Panc1 (cell line): ENCODE measurements at regions not wholly inside any gene's neighbourhood (a gene's known extent, or its start where the extent isn't known, plus 50 kb on each side); places are given as distances from the start of the nearest gene placed in this dataset.

Experiments
- ATAC-seq: fragments of 200-7000 bp; cut with Tn5 transposase; 2 replicates; pipeline ENCODE4 v1.9.1; 2020; ENCODE audit warnings: mild to moderate bottlenecking, moderate library complexity
- BruUV-seq: library from RNA; stranded (reverse); fragments of 400-500 nt; replicated peaks from 2 replicates; lab custom pipeline; 2021; lab: Mats Ljungman, UMichigan
- CTCF ChIA-PET: fragments of 300-600 bp; sonication (Branson Sonifier 250); formaldehyde crosslinking; loops from one replicate; lab custom pipeline; 2022; ENCODE audit warnings: antibody characterized with exemption; lab: Charles Lee
- POLR2A ChIA-PET: fragments of 300-600 bp; sonication (Branson Sonifier 250); formaldehyde crosslinking; loops from one replicate; lab custom pipeline; 2022; ENCODE audit warnings: antibody characterized with exemption; lab: Charles Lee
- DNase-seq: peaks from one replicate; pipeline ENCODE4 v3.0.0-alpha.2; 2010; ENCODE audit warnings: low read depth, low spot score
- H3K27ac ChIP-seq: 2 replicates; pipeline ENCODE4 v1.5.1; 2011; ENCODE audit warnings: mild to moderate bottlenecking, low read length, inconsistent platforms
- H3K27me3 ChIP-seq: fragments of 200-500 bp; sonication (Bioruptor generic); 2 replicates; pipeline ENCODE4 v1.6.0; 2014; ENCODE audit warnings: low read length, inconsistent platforms; ENCODE audit not compliant: control insufficient read depth, insufficient read depth
- H3K36me3 ChIP-seq: fragments of 200-500 bp; sonication (Bioruptor generic); 2 replicates; pipeline ENCODE4 v1.5.1; 2014; ENCODE audit warnings: inconsistent platforms, mild to moderate bottlenecking, low read length, moderate library complexity; ENCODE audit not compliant: control insufficient read depth, insufficient read depth
- H3K4me1 ChIP-seq: 2 replicates; pipeline ENCODE4 v1.5.1; 2011; ENCODE audit warnings: inconsistent platforms, mild to moderate bottlenecking, low read length, moderate library complexity; ENCODE audit not compliant: control insufficient read depth, insufficient read depth
- H3K4me3 ChIP-seq, 2 experiments: 2 replicates each; pipeline ENCODE4 v1.5.1; 2011 to 2012; ENCODE audit warnings: low read depth in 2 of 2, low read length in 2 of 2, mild to moderate bottlenecking in 2 of 2, inconsistent platforms in 1 of 2, moderate library complexity in 1 of 2
- H3K9me3 ChIP-seq: fragments of 200-500 bp; sonication (Bioruptor generic); 2 replicates; pipeline ENCODE4 v1.5.1; 2014; ENCODE audit warnings: low read depth, mild to moderate bottlenecking, inconsistent platforms, low read length, moderate library complexity; ENCODE audit not compliant: control insufficient read depth, insufficient read depth
- CTCF ChIP-seq: fragments of 450-650 bp; IDR thresholded peaks from 2 replicates; pipeline ENCODE4 v1.5.1; 2017; ENCODE audit warnings: mild to moderate bottlenecking
- POLR2AphosphoS5 ChIP-seq: IDR thresholded peaks from 2 replicates; pipeline ENCODE4 v1.6.1; 2012; ENCODE audit warnings: mild to moderate bottlenecking, low read depth, low read length, moderate library complexity
- REST ChIP-seq, 2 experiments: IDR thresholded peaks; 2 replicates each; pipeline ENCODE4 v1.6.1; 2011 to 2012; ENCODE audit warnings: low read depth in 2 of 2, control low read depth in 1 of 2, low read length in 1 of 2, mild to moderate bottlenecking in 1 of 2, moderate library complexity in 1 of 2; ENCODE audit not compliant: insufficient read depth in 1 of 2
- SIN3A ChIP-seq: IDR thresholded peaks from 2 replicates; pipeline ENCODE4 v1.6.1; 2012; ENCODE audit warnings: low read depth, mild to moderate bottlenecking, low read length, moderate library complexity, borderline replicate concordance; ENCODE audit not compliant: insufficient read depth
- TCF7L2 ChIP-seq: IDR thresholded peaks from 2 replicates; pipeline ENCODE4 v1.6.1; 2011; ENCODE audit warnings: mild to moderate bottlenecking, low read depth, low read length, inconsistent platforms
- in situ Hi-C: cut with HindIII; loops from 2 replicates; pipeline ENCODE4 v1.10.0; 2016; ENCODE audit warnings: low sequenced_read_pairs, low pct_unique_long_range_greater_than_20kb
- intact Hi-C: fragments of 100-400 bp; cut with micrococcal nuclease; formaldehyde crosslinking; loops from one replicate; pipeline ENCODE4 v1.10.0; 2022; ENCODE audit not compliant: unreplicated experiment

- ChIA-PET POLR2A (no interaction called here), CTCF (no interaction called here)
- ATAC-seq (no peak), DNase-seq (no peak)
- in situ Hi-C loops = no loop called here
- H3K36me3 ChIP-seq = no peaks in the 10 kb centered on the region
- no peak overlapping the region for H3K27ac ChIP-seq
- TF ChIP-seq REST (IDR thresholded peaks at IDR 0.05; ENCODE audit: insufficient read depth in 1 of 2, low read depth in 2 of 2, low read length in 1 of 2) = no peak
- TF ChIP-seq TCF7L2 = no peak
- intact Hi-C loops = no loop called here
- no TSS peak for BruUV-seq
- no peaks in the 10 kb centered on the region for H3K9me3 ChIP-seq
- no peaks in the 10 kb centered on the region for H3K27me3 ChIP-seq
- H3K4me1 ChIP-seq = no peaks in the 10 kb centered on the region
- no peak overlapping the region for H3K4me3 ChIP-seq
Observed at GRCh38 chr2:107697385-107697784, 129.3 kb upstream of the RGPD4 start.

- Histone ChIP-seq H3K36me3 (no peaks in the 10 kb centered on the region), H3K27ac (no peak overlapping the region), H3K27me3 (no peaks in the 10 kb centered on the region), H3K4me3 (no peak overlapping the region), H3K4me1 (no peaks in the 10 kb centered on the region), H3K9me3 (no peaks in the 10 kb centered on the region)
- ChIA-PET POLR2A (no interaction called here), CTCF (no interaction called here)
- no peak for DNase-seq
- no TSS peak for BruUV-seq
- intact Hi-C loops = no loop called here
- TF ChIP-seq REST (IDR thresholded peaks at IDR 0.05; ENCODE audit: insufficient read depth in 1 of 2, low read depth in 2 of 2, low read length in 1 of 2) (no peak), SIN3A (no peak), CTCF (no peak), TCF7L2 (no peak), POLR2AphosphoS5 (no peak)
- in situ Hi-C loops = no loop called here
- ATAC-seq = no peak
Observed at GRCh38 chr2:107698861-107699260, 127.8 kb upstream of the RGPD4 start.
